ENCODE measurements at regions not wholly inside any gene's neighbourhood (a gene's known extent, or its start where the extent isn't known, plus 50 kb on each side); places are given as distances from the start of the nearest gene placed in this dataset.

DNA sequence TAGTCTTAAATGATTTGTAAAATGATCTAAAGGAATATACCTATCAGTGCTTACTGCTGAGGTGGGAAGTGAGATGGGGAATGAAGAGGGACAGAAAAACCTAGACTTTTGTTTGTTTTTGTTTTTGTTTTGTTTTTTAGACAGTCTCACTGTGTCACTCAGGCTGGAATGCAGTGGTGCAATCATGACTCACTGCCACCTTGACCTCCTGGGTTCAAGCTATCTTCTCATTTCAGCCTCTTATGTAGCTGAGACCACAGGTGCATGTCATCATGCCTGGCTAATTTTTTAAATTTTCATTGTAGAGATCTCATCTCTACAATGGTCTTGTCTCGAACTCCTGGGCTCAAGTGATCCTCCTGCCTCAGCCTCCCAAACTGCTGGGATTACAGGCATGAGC lies 116.4 kb upstream of the SEM1 start (continued):
- TF ChIP-seq NR2F6 (IDR thresholded peaks at IDR 0.05) (peak; percentile 59), NR2F6 (CRISPR knock-in tag; IDR thresholded peaks at IDR 0.05) (peak; percentile 66; the same call in 1 of the 2 replicates), ATF4 (CRISPR knock-in tag; IDR thresholded peaks at IDR 0.05) (peak in 1 of 2 experiments; percentile 90; a peak in 2 of 4 replicates)

- in situ Hi-C loops (cut with HindIII; ENCODE audit: extremely low pct_ligation_motif_present, low pct_unique_long_range_greater_than_20kb) (no loop called here), intact Hi-C loops (cut with micrococcal nuclease; ENCODE audit: unreplicated experiment) (no loop called here)
- no peak for FAIRE-seq
- no peak for ATAC-seq
- no peak overlapping the region for H3K27ac ChIP-seq (ENCODE audit: extremely low read length, insufficient read depth, low read length)
- H3K4me3 ChIP-seq (replicated peaks in 1 of 3; ENCODE audit: insufficient read depth in 1 of 3, low read depth in 2 of 3, low read length in 3 of 3): no peak overlapping the region
- no peak overlapping the region for H3K9ac ChIP-seq (ENCODE audit: insufficient read depth, low read depth, low read length)
- no TSS peak for BruUV-seq (replicated peaks)
- 87% methylated on average over 6 of the region's 6 CpGs for WGBS (ENCODE audit: low lambda C conversion rate)
- H3K36me3 ChIP-seq (replicated peaks in 1 of 2; ENCODE audit: control insufficient read depth in 1 of 2, insufficient read depth in 2 of 2, low read length in 2 of 2): no peaks in the 10 kb centered on the region
- no peaks in the 10 kb centered on the region for H3K9me3 ChIP-seq (ENCODE audit: low read length)
- H3K4me1 ChIP-seq (ENCODE audit: insufficient read depth, low read length): peaks cover 18% of the 10 kb centered on the region
- no peak for TF ChIP-seq FOXM1 (CRISPR knock-in tag; IDR thresholded peaks at IDR 0.05)
- no peak for TF ChIP-seq E2F2 (CRISPR knock-in tag; IDR thresholded peaks at IDR 0.05; ENCODE audit: borderline replicate concordance)
- TF ChIP-seq, protein P1, sequence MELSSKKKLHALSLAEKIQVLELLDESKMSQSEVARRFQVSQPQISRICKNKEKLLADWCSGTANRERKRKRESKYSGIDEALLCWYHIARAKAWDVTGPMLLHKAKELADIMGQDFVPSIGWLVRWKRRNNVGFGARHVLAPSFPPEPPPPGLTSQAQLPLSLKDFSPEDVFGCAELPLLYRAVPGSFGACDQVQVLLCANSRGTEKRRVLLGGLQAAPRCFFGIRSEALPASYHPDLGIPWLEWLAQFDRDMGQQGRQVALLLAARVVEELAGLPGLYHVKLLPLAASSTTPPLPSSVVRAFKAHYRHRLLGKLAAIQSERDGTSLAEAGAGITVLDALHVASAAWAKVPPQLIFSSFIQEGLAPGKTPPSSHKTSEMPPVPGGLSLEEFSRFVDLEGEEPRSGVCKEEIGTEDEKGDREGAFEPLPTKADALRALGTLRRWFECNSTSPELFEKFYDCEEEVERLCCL (CRISPR knock-in tag; IDR thresholded peaks at IDR 0.05; ENCODE audit: borderline replicate concordance): no peak
- no peak for TF ChIP-seq ZNF143 (CRISPR knock-in tag; IDR thresholded peaks at IDR 0.05)
- no peak for TF ChIP-seq ZNF30 (CRISPR knock-in tag; IDR thresholded peaks at IDR 0.05)
- TF ChIP-seq, protein P2, sequence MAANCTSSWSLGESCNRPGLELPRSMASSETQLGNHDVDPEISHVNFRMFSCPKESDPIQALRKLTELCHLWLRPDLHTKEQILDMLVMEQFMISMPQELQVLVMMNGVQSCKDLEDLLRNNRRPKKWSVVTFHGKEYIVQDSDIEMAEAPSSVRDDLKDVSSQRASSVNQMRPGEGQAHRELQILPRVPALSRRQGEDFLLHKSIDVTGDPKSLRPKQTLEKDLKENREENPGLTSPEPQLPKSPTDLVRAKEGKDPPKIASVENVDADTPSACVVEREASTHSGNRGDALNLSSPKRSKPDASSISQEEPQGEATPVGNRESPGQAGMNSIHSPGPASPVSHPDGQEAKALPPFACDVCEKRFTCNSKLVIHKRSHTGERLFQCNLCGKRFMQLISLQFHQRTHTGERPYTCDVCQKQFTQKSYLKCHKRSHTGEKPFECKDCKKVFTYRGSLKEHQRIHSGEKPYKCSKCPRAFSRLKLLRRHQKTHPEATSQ (CRISPR knock-in tag; IDR thresholded peaks at IDR 0.05; ENCODE audit: borderline replicate concordance): no peak
- TF ChIP-seq, protein P3, sequence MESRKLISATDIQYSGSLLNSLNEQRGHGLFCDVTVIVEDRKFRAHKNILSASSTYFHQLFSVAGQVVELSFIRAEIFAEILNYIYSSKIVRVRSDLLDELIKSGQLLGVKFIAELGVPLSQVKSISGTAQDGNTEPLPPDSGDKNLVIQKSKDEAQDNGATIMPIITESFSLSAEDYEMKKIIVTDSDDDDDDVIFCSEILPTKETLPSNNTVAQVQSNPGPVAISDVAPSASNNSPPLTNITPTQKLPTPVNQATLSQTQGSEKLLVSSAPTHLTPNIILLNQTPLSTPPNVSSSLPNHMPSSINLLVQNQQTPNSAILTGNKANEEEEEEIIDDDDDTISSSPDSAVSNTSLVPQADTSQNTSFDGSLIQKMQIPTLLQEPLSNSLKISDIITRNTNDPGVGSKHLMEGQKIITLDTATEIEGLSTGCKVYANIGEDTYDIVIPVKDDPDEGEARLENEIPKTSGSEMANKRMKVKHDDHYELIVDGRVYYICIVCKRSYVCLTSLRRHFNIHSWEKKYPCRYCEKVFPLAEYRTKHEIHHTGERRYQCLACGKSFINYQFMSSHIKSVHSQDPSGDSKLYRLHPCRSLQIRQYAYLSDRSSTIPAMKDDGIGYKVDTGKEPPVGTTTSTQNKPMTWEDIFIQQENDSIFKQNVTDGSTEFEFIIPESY (CRISPR knock-in tag; IDR thresholded peaks at IDR 0.05): no peak
- TF ChIP-seq TCF7L2 (IDR thresholded peaks at IDR 0.05; ENCODE audit: low read depth, low read length): no peak
- TF ChIP-seq MAZ (IDR thresholded peaks at IDR 0.05; ENCODE audit: borderline replicate concordance, low read depth, low read length): no peak
- TF ChIP-seq MAZ (CRISPR knock-in tag; IDR thresholded peaks at IDR 0.05; ENCODE audit: low read depth): no peak
- no peak for TF ChIP-seq ARNT2 (CRISPR knock-in tag; IDR thresholded peaks at IDR 0.05; ENCODE audit: low read depth)
- TF ChIP-seq MTF2 (CRISPR knock-in tag; IDR thresholded peaks at IDR 0.05; ENCODE audit: borderline replicate concordance): no peak
- no peak for TF ChIP-seq ZNF724P (CRISPR knock-in tag; IDR thresholded peaks at IDR 0.05; ENCODE audit: borderline replicate concordance)
- no peak overlapping the region for H2AFZ ChIP-seq (ENCODE audit: low read length)
- POLR2A ChIA-PET: no interaction called here
- H3K4me2 ChIP-seq (ENCODE audit: low read depth, low read length): no peak overlapping the region
- CTCF ChIA-PET (ENCODE audit: low intra/inter-chr PET ratio, low total read pairs): no interaction called here
- no peaks in the 10 kb centered on the region for H3K79me2 ChIP-seq (ENCODE audit: insufficient read depth, low read length)
- no peaks in the 10 kb centered on the region for H3K27me3 ChIP-seq (ENCODE audit: control insufficient read depth in 1 of 2, insufficient read depth in 2 of 2, low read length in 2 of 2)
- DNase-seq (ENCODE audit: low spot score): no peak
- H4K20me1 ChIP-seq (ENCODE audit: insufficient read depth, low read length): no peaks in the 10 kb centered on the region
Measured at GRCh38 chr7:96827701-96828100, 118.1 kb upstream of the SEM1 start.
